ENCODE measurements at regions not wholly inside any gene's neighbourhood (a gene's known extent, or its start where the extent isn't known, plus 50 kb on each side); places are given as distances from the start of the nearest gene placed in this dataset.
"Not testable (repeated sequence)": the region's sequence is repeated elsewhere in the genome, so short reads cannot be mapped to it uniquely, and the experiment has no call there.

- Mint-ChIP-seq H3K27me3 (peaks cover 15 to 36% of the 10 kb centered on the region in 2 donors), H3K4me1 (ENCODE audit: low read depth in 2 of 2) (no peaks in the 10 kb centered on the region), H3K36me3 (no peaks in the 10 kb centered on the region), H3K27ac (no peak overlapping the region), H3K9me3 (no peaks in the 10 kb centered on the region), H3K4me3 (no peak overlapping the region)
- DNase-seq (ENCODE audit: low spot score) (no peak), ATAC-seq (no peak)
Observed at GRCh38 chr10:127610816-127611215, 61.7 kb downstream of the NPS start.

DNA sequence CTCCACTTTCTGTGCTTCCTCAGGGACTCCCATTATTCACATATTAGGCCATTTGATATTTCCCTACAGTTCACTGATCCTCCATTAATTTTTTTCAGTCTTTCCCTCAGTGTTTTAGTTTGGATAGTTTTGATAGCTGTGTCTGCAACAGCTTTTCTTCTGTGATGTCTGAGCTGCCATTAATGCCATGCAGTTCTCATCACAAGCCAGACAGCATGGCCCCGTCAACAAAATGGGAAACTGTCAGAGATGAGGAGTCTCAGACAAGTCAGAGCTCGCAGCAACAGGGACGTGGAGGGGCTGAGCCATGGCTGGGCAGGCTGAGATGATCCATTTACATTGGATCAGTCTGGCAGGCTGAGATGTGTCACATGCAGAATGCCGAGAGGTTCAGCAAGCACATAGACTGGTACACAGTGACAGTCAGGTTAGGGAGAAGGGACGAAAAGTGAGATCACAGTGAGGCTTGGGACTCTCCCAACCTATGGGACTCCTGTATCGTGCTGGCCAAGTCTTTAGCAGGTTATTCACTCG is 65.4 kb downstream of the NPS start:
- H3K4me3 Mint-ChIP-seq = no peak overlapping the region
- H3K27me3 Mint-ChIP-seq = peaks cover 16 to 29% of the 10 kb centered on the region in 2 donors
- ATAC-seq (no peak), DNase-seq (ENCODE audit: low spot score) (no peak)
- no peaks in the 10 kb centered on the region for H3K9me3 Mint-ChIP-seq
- H3K4me1 Mint-ChIP-seq (ENCODE audit: low read depth in 2 of 2) = no peaks in the 10 kb centered on the region
- no peak overlapping the region for H3K27ac Mint-ChIP-seq
- no peaks in the 10 kb centered on the region for H3K36me3 Mint-ChIP-seq

GRCh38 chr10:127618797-127619196 is 69.7 kb downstream of the NPS start:
- H3K4me3 Mint-ChIP-seq = no peak overlapping the region
- H3K4me1 Mint-ChIP-seq (ENCODE audit: low read depth in 2 of 2) = no peaks in the 10 kb centered on the region
- H3K27me3 Mint-ChIP-seq = peaks cover 10 to 13% of the 10 kb centered on the region in 2 donors
- ATAC-seq = no peak
- H3K9me3 Mint-ChIP-seq = no peaks in the 10 kb centered on the region
- no peak overlapping the region for H3K27ac Mint-ChIP-seq
- no peaks in the 10 kb centered on the region for H3K36me3 Mint-ChIP-seq
- DNase-seq (ENCODE audit: low spot score) = no peak

DNA sequence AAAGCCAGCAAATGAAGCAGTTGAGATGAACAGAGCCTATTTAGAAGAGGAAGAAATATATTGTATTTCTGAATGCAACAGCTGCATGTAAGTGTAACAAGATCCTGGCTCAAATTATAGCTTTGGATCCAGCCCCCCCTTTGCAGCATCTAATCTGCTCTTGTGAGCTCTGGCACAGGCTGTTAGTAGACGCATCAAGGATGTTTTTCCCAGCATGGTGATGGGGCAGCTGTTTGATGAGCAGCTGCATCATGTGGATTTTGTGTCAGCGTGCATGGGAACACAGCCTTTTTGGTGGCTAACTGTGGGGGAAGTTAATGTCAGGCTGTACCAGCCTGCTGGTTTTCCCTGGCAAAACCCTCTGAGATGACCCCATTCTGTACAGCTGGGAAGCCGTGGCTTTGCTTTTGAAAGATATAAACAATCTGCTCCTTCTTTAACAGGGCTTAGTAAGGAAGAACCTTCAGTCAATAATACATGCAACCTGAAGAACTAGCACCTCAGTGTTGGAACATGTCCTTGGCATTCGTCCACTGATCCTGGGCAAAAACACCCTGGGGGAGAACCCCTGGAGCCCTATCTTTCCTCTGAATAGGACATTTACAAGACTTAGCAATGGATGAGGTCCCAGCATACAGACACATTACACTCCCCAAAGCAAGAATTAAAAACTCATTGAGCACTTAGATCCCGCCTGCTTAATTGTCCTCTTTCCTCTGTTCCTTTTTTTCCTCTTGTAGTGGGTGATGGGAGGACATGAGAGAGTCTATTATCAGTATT is 70.6 kb downstream of the NPS start:
- DNase-seq (ENCODE audit: low spot score) = no peak
- no peak overlapping the region for H3K27ac Mint-ChIP-seq
- ATAC-seq = no peak
- peaks cover 12% of the 10 kb centered on the region in 2 donors for H3K27me3 Mint-ChIP-seq
- H3K4me3 Mint-ChIP-seq = no peak overlapping the region
- no peaks in the 10 kb centered on the region for H3K9me3 Mint-ChIP-seq
- H3K36me3 Mint-ChIP-seq = no peaks in the 10 kb centered on the region
- no peaks in the 10 kb centered on the region for H3K4me1 Mint-ChIP-seq (ENCODE audit: low read depth in 2 of 2)

DNA sequence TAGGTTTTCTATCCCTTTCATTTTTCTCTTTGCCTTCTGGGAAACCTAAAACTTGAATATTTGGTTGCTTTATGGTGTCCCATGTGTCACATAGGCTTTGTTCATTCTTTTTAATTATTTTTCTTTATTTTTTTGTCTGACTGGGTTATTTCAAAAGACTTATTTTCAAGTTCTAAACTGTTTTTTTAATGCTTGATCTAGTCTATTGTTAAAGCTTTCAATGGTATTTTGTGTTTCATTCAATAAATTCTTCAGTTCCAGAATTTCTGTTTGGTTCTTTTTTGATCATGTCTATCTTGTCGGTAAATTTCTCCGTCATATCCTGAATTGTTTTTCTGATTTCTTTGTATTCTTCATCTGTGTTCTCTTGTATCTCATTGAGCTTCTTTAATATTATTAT is 86.8 kb downstream of the NPS start:
- peaks cover 20% of the 10 kb centered on the region for H3K9me3 Mint-ChIP-seq
- no peaks in the 10 kb centered on the region for H3K4me1 Mint-ChIP-seq (ENCODE audit: low read depth in 2 of 2)
- no peak for ATAC-seq
- no peak overlapping the region for H3K4me3 Mint-ChIP-seq
- H3K27ac Mint-ChIP-seq = no peak overlapping the region
- no peak for DNase-seq (ENCODE audit: low spot score)
- H3K27me3 Mint-ChIP-seq = peaks cover 6 to 7% of the 10 kb centered on the region in 2 donors
- H3K36me3 Mint-ChIP-seq = peaks cover 21% of the 10 kb centered on the region

DNA sequence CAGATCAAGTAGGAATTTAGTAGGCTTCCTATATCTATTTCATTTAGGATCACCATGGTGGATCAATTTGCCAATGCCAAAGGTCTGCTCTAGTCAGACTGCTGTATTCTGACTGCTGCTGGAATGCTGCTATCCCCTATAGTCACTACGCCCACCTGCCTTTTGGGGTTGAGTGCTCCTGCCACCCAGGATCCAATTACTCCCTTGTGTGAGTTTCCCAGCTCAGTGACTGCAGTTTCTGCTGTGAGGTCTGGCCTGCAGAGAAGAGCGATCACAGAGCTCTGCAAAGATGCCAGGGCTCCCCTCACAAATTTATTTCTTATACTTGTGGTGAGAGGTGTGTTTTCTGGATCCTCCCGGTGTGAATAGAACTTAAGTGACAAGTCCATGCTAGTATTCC is 88.1 kb upstream of the FOXI2 start:
- H3K27me3 Mint-ChIP-seq = peaks cover 6 to 34% of the 10 kb centered on the region in 2 donors
- no peaks in the 10 kb centered on the region for H3K36me3 Mint-ChIP-seq
- H3K4me3 Mint-ChIP-seq = no peak overlapping the region
- H3K9me3 Mint-ChIP-seq = no peaks in the 10 kb centered on the region
- no peak for DNase-seq (ENCODE audit: low spot score)
- ATAC-seq = no peak
- no peak overlapping the region for H3K27ac Mint-ChIP-seq
- no peaks in the 10 kb centered on the region for H3K4me1 Mint-ChIP-seq (ENCODE audit: low read depth in 2 of 2)

DNA sequence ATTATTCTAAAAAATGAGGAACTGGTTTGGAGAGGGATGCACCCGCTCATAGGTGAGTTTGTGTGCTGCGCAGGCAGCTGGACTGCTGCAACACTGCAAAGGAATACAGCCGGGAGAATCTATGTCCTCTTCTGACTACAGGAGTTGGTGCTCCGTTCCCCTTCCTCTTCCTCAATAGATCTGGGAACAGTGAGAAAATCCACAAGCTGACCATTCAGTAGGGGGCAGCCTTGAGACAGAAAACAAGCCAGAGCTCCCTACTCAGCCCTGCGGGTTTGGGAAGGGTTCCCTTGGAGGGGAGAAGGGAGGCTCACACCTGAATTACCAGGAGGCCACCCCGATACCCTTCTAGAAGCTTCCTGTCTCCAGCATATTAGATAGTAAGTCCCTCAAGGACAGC is 87.3 kb upstream of the FOXI2 start:
- Mint-ChIP-seq H3K4me1 (ENCODE audit: low read depth in 2 of 2) (no peaks in the 10 kb centered on the region), H3K27ac (no peak overlapping the region), H3K9me3 (no peaks in the 10 kb centered on the region), H3K36me3 (no peaks in the 10 kb centered on the region), H3K27me3 (peaks cover 2 to 27% of the 10 kb centered on the region in 2 donors), H3K4me3 (no peak overlapping the region)
- ATAC-seq (peak in 1 of 2 donors; percentile 28), DNase-seq (ENCODE audit: low spot score) (no peak)

DNA sequence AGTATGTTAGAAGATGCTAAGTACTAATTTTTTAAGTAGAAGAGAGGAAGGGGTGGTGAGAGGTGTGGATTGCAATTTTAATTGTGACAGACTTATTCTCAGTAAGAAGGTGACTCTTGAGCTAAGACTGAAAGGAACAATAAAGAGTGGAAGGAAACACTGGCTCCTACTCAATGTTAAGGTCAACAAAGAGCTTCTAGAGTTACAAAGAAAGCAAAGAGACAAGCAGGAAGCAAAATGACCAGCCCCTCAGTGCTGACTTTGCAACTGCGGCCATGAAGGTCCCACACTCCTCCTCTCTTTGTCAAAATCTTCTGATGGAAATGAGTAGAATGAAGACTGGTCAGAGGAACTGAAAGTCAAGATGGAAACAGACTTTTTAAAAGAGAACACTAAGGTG is 79.9 kb upstream of the FOXI2 start:
- H3K4me1 Mint-ChIP-seq (ENCODE audit: low read depth in 2 of 2) = no peaks in the 10 kb centered on the region
- no peaks in the 10 kb centered on the region for H3K9me3 Mint-ChIP-seq
- H3K27me3 Mint-ChIP-seq = peaks cover 0 to 10% of the 10 kb centered on the region in 2 donors
- no peak for DNase-seq (ENCODE audit: low spot score)
- no peak for ATAC-seq
- H3K36me3 Mint-ChIP-seq = no peaks in the 10 kb centered on the region
- H3K27ac Mint-ChIP-seq = no peak overlapping the region
- H3K4me3 Mint-ChIP-seq = no peak overlapping the region

DNA sequence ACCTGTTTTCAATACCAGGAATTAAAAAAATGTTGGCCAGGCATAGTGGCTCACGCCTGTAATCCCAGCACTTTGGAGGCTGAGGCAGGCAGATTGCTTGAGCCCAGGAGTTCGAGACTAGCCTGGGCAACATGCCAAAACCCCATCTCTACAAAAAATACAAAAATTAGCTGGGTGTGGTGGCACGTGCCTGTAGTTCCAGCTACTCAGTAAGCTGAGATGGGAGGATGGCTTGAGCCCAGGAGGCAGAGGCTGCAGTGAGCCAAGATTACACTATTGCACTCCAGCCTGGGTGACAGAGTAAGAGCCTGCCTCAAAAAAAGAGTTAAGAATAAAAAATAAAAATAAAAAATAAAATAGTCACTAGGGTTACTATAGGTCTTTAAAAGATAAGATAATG is 60.6 kb upstream of the FOXI2 start:
- H3K4me1 Mint-ChIP-seq (ENCODE audit: low read depth in 2 of 2); H3K36me3 Mint-ChIP-seq; H3K4me3 Mint-ChIP-seq; ATAC-seq; H3K27me3 Mint-ChIP-seq; H3K9me3 Mint-ChIP-seq; DNase-seq (ENCODE audit: low spot score); H3K27ac Mint-ChIP-seq: not testable (repeated sequence)

- H3K27ac Mint-ChIP-seq = no peak overlapping the region
- ATAC-seq (no peak), DNase-seq (ENCODE audit: low spot score) (no peak)
- H3K4me1 Mint-ChIP-seq (ENCODE audit: low read depth in 2 of 2) = no peaks in the 10 kb centered on the region
- H3K36me3 Mint-ChIP-seq = no peaks in the 10 kb centered on the region
- H3K9me3 Mint-ChIP-seq = no peaks in the 10 kb centered on the region
- peaks cover 0 to 7% of the 10 kb centered on the region in 2 donors for H3K27me3 Mint-ChIP-seq
- H3K4me3 Mint-ChIP-seq = no peak overlapping the region
Observed at GRCh38 chr10:127678091-127678490, 58.9 kb upstream of the FOXI2 start.

DNA sequence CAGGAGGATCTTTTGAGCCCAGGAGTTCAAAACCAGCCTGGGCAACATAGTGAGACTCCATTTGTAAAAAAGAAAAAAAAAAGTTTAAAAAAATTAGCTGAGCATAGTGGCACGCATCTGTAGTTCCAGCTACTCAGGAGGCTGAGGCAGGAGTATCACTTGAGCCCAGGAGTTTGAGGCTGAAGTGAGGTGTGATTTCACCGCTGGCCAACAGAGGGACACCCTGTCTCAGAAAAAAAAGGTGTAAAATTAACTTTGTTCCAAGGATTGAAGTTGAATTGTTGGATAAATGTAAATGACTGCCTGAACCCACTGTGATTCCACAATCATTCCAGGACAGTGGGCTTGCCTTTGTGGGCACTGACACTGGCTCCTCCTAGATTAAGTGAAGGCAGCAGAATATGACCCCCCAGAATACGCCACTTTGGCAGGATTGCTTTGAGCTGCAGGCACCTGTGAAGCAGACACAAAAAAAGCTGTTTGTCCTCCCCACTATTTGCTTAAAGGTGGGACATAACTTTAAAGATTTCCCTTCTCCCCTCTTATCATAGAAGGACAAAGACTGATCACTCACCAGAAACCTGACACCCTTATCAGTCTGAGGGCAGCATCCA is 57.2 kb upstream of the FOXI2 start:
- Mint-ChIP-seq H3K36me3 (no peaks in the 10 kb centered on the region), H3K27ac (no peak overlapping the region), H3K27me3 (peaks cover 5 to 12% of the 10 kb centered on the region in 2 donors), H3K9me3 (no peaks in the 10 kb centered on the region), H3K4me1 (ENCODE audit: low read depth in 2 of 2) (no peaks in the 10 kb centered on the region), H3K4me3 (no peak overlapping the region)
- DNase-seq (ENCODE audit: low spot score) (no peak), ATAC-seq (no peak)
